Naive B cell (primary cell): ENCODE measurements at regions not wholly inside any gene's neighbourhood (a gene's known extent, or its start where the extent isn't known, plus 50 kb on each side); places are given as distances from the start of the nearest gene placed in this dataset.

Source experiments
- ATAC-seq, 2 donors: fragments of 150-1000 bp; cut with Tn5 transposase; 2 replicates each; pipeline ENCODE4 v1.10.0; 2021; ENCODE audit warnings: low read depth in 2 of 2, mild to moderate bottlenecking in 2 of 2, moderate library complexity in 2 of 2
- DNase-seq: peaks from one replicate; pipeline ENCODE4 v3.0.0; 2022
- H3K27ac Mint-ChIP-seq, 6 donors: one replicate each; pipeline ENCODE4 v1.8.0; 2020 to 2022; ENCODE audit warnings: mild to moderate bottlenecking in 6 of 6, mixed read lengths in 6 of 6, moderate library complexity in 5 of 6, inconsistent platforms in 2 of 6
- H3K27me3 Mint-ChIP-seq, 3 donors: one replicate each; pipeline ENCODE4 v1.8.0; 2021 to 2022; ENCODE audit warnings: mixed read lengths in 3 of 3, mild to moderate bottlenecking in 1 of 3
- H3K36me3 Mint-ChIP-seq, 2 donors: one replicate each; pipeline ENCODE4 v1.8.0; 2020 to 2022; ENCODE audit warnings: mixed read lengths in 2 of 2, inconsistent platforms in 1 of 2, mild to moderate bottlenecking in 1 of 2
- H3K4me1 Mint-ChIP-seq, 3 donors: one replicate each; pipeline ENCODE4 v1.8.0; 2020 to 2022; ENCODE audit warnings: mixed read lengths in 3 of 3, inconsistent platforms in 1 of 3, mild to moderate bottlenecking in 1 of 3, moderate library complexity in 1 of 3
- H3K4me3 Mint-ChIP-seq, 8 donors: one replicate each; pipeline ENCODE4 v1.8.0; 2020 to 2022; ENCODE audit warnings: mild to moderate bottlenecking in 8 of 8, mixed read lengths in 8 of 8, moderate library complexity in 8 of 8, inconsistent platforms in 2 of 8
- H3K9me3 Mint-ChIP-seq, 7 donors: one replicate each; pipeline ENCODE4 v1.8.0; 2020 to 2022; ENCODE audit warnings: mixed read lengths in 7 of 7, mild to moderate bottlenecking in 5 of 7, inconsistent platforms in 2 of 7, moderate library complexity in 1 of 7

GRCh38 chr3:82044930-82045705 is 283.7 kb upstream of the GBE1 start:
- DNase-seq (no peak), ATAC-seq (no peak)
- H3K4me1 Mint-ChIP-seq = no peaks in the 10 kb centered on the region
- H3K27ac Mint-ChIP-seq = no peak overlapping the region
- H3K36me3 Mint-ChIP-seq = no peaks in the 10 kb centered on the region
- no peaks in the 10 kb centered on the region for H3K27me3 Mint-ChIP-seq
- H3K9me3 Mint-ChIP-seq = peaks cover 0 to 3% (median 0%) of the 10 kb centered on the region in 7 donors
- no peak overlapping the region for H3K4me3 Mint-ChIP-seq

- H3K27me3 Mint-ChIP-seq = no peaks in the 10 kb centered on the region
- no peaks in the 10 kb centered on the region for H3K4me1 Mint-ChIP-seq
- H3K27ac Mint-ChIP-seq = no peak overlapping the region
- H3K9me3 Mint-ChIP-seq = peaks cover 0 to 11% (median 2%) of the 10 kb centered on the region in 7 donors
- no peak overlapping the region for H3K4me3 Mint-ChIP-seq
- DNase-seq (no peak), ATAC-seq (no peak)
- H3K36me3 Mint-ChIP-seq = no peaks in the 10 kb centered on the region
Measured at GRCh38 chr3:82038556-82038955, 277.1 kb upstream of the GBE1 start.

- Mint-ChIP-seq H3K4me1 (no peaks in the 10 kb centered on the region), H3K27ac (no peak overlapping the region), H3K27me3 (no peaks in the 10 kb centered on the region), H3K9me3 (peaks cover 0 to 2% (median 0%) of the 10 kb centered on the region in 7 donors), H3K36me3 (no peaks in the 10 kb centered on the region), H3K4me3 (no peak overlapping the region)
- DNase-seq (no peak), ATAC-seq (no peak)
Measured at GRCh38 chr3:82033186-82033585, 271.7 kb upstream of the GBE1 start.

GRCh38 chr3:82031596-82031995 is 270.2 kb upstream of the GBE1 start:
- H3K36me3 Mint-ChIP-seq = no peaks in the 10 kb centered on the region
- no peak overlapping the region for H3K4me3 Mint-ChIP-seq
- H3K9me3 Mint-ChIP-seq = no peaks in the 10 kb centered on the region
- no peak overlapping the region for H3K27ac Mint-ChIP-seq
- no peaks in the 10 kb centered on the region for H3K27me3 Mint-ChIP-seq
- H3K4me1 Mint-ChIP-seq = no peaks in the 10 kb centered on the region
- no peak for ATAC-seq
- DNase-seq = no peak

GRCh38 chr3:82030916-82031315 is 269.5 kb upstream of the GBE1 start:
- Mint-ChIP-seq H3K4me3 (no peak overlapping the region), H3K9me3 (peaks cover 0 to 5% (median 0%) of the 10 kb centered on the region in 7 donors), H3K27ac (no peak overlapping the region), H3K4me1 (peaks cover 0 to 4% (median 0%) of the 10 kb centered on the region in 3 donors), H3K36me3 (no peaks in the 10 kb centered on the region), H3K27me3 (no peaks in the 10 kb centered on the region)
- DNase-seq = no peak
- ATAC-seq = no peak

GRCh38 chr3:82022836-82023235 is 261.4 kb upstream of the GBE1 start:
- Mint-ChIP-seq H3K36me3 (no peaks in the 10 kb centered on the region), H3K27me3 (no peaks in the 10 kb centered on the region)
- ATAC-seq = no peak

GRCh38 chr3:82020282-82020681 is 258.8 kb upstream of the GBE1 start:
- peaks cover 4 to 5% (median 5%) of the 10 kb centered on the region in 3 donors for H3K4me1 Mint-ChIP-seq
- DNase-seq = no peak
- no peaks in the 10 kb centered on the region for H3K36me3 Mint-ChIP-seq
- no peak overlapping the region for H3K27ac Mint-ChIP-seq
- H3K9me3 Mint-ChIP-seq = peaks cover 0 to 10% (median 0%) of the 10 kb centered on the region in 7 donors
- H3K27me3 Mint-ChIP-seq = no peaks in the 10 kb centered on the region
- ATAC-seq = no peak
- no peak overlapping the region for H3K4me3 Mint-ChIP-seq

More at GRCh38 chr3:82022836-82023235, 261.4 kb upstream of the GBE1 start:
- Mint-ChIP-seq H3K27ac (no peak overlapping the region), H3K4me1 (peaks cover 10 to 15% (median 11%) of the 10 kb centered on the region in 3 donors), H3K9me3 (peaks cover 0 to 5% (median 0%) of the 10 kb centered on the region in 7 donors), H3K4me3 (no peak overlapping the region)
- DNase-seq = no peak

- H3K36me3 Mint-ChIP-seq = no peaks in the 10 kb centered on the region
- no peaks in the 10 kb centered on the region for H3K27me3 Mint-ChIP-seq
- H3K4me1 Mint-ChIP-seq = no peaks in the 10 kb centered on the region
- no peak overlapping the region for H3K4me3 Mint-ChIP-seq
- DNase-seq = no peak
- H3K27ac Mint-ChIP-seq = peak overlapping the region in 1 of 6 donors; percentile 26
- no peak for ATAC-seq
- peaks cover 0 to 10% (median 5%) of the 10 kb centered on the region in 7 donors for H3K9me3 Mint-ChIP-seq
Measured at GRCh38 chr3:82015241-82015640, 253.8 kb upstream of the GBE1 start.

- ATAC-seq = no peak
- peaks cover 2 to 7% (median 6%) of the 10 kb centered on the region in 7 donors for H3K9me3 Mint-ChIP-seq
- no peaks in the 10 kb centered on the region for H3K36me3 Mint-ChIP-seq
- no peaks in the 10 kb centered on the region for H3K4me1 Mint-ChIP-seq
- DNase-seq = no peak
- no peaks in the 10 kb centered on the region for H3K27me3 Mint-ChIP-seq
- no peak overlapping the region for H3K4me3 Mint-ChIP-seq
- H3K27ac Mint-ChIP-seq = no peak overlapping the region
Measured at GRCh38 chr3:82012775-82013174, 251.3 kb upstream of the GBE1 start.

- Mint-ChIP-seq H3K36me3 (no peaks in the 10 kb centered on the region), H3K4me3 (no peak overlapping the region), H3K4me1 (no peaks in the 10 kb centered on the region), H3K27ac (no peak overlapping the region), H3K27me3 (no peaks in the 10 kb centered on the region), H3K9me3 (peaks cover 2 to 16% (median 10%) of the 10 kb centered on the region in 7 donors)
- no peak for ATAC-seq
- no peak for DNase-seq
Measured at GRCh38 chr3:82011336-82011735, 249.9 kb upstream of the GBE1 start.

- no peaks in the 10 kb centered on the region for H3K4me1 Mint-ChIP-seq
- no peak for ATAC-seq
- H3K27ac Mint-ChIP-seq = no peak overlapping the region
- no peak for DNase-seq
- no peak overlapping the region for H3K4me3 Mint-ChIP-seq
- no peaks in the 10 kb centered on the region for H3K27me3 Mint-ChIP-seq
- H3K36me3 Mint-ChIP-seq = no peaks in the 10 kb centered on the region
- H3K9me3 Mint-ChIP-seq = peaks cover 2 to 12% (median 6%) of the 10 kb centered on the region in 7 donors
Measured at GRCh38 chr3:82005266-82005665, 243.8 kb upstream of the GBE1 start.

GRCh38 chr3:82004266-82004665 is 242.8 kb upstream of the GBE1 start:
- DNase-seq (no peak), ATAC-seq (no peak)
- H3K4me3 Mint-ChIP-seq = no peak overlapping the region
- peaks cover 2 to 12% (median 6%) of the 10 kb centered on the region in 7 donors for H3K9me3 Mint-ChIP-seq
- H3K4me1 Mint-ChIP-seq = no peaks in the 10 kb centered on the region
- no peaks in the 10 kb centered on the region for H3K36me3 Mint-ChIP-seq
- H3K27ac Mint-ChIP-seq = no peak overlapping the region
- no peaks in the 10 kb centered on the region for H3K27me3 Mint-ChIP-seq

- H3K4me3 Mint-ChIP-seq = no peak overlapping the region
- H3K27ac Mint-ChIP-seq = no peak overlapping the region
- no peaks in the 10 kb centered on the region for H3K27me3 Mint-ChIP-seq
- H3K9me3 Mint-ChIP-seq = peaks cover 0 to 12% (median 4%) of the 10 kb centered on the region in 7 donors
- ATAC-seq (no peak), DNase-seq (no peak)
- no peaks in the 10 kb centered on the region for H3K4me1 Mint-ChIP-seq
- H3K36me3 Mint-ChIP-seq = no peaks in the 10 kb centered on the region
Measured at GRCh38 chr3:82002986-82003642, 241.7 kb upstream of the GBE1 start.

- DNase-seq = no peak
- Mint-ChIP-seq H3K36me3 (no peaks in the 10 kb centered on the region), H3K9me3 (peaks cover 0 to 11% (median 5%) of the 10 kb centered on the region in 7 donors), H3K27me3 (no peaks in the 10 kb centered on the region), H3K4me1 (no peaks in the 10 kb centered on the region), H3K4me3 (no peak overlapping the region), H3K27ac (no peak overlapping the region)
- ATAC-seq = no peak
Measured at GRCh38 chr3:82002491-82002890, 241.0 kb upstream of the GBE1 start.
